Panc1 (cell line): ENCODE measurements at regions not wholly inside any gene's neighbourhood (a gene's known extent, or its start where the extent isn't known, plus 50 kb on each side); places are given as distances from the start of the nearest gene placed in this dataset.

Experiments
- ATAC-seq: fragments of 200-7000 bp; cut with Tn5 transposase; 2 replicates; pipeline ENCODE4 v1.9.1; 2020; ENCODE audit warnings: mild to moderate bottlenecking, moderate library complexity
- BruUV-seq: library from RNA; stranded (reverse); fragments of 400-500 nt; replicated peaks from 2 replicates; lab custom pipeline; 2021; lab: Mats Ljungman, UMichigan
- CTCF ChIA-PET: fragments of 300-600 bp; sonication (Branson Sonifier 250); formaldehyde crosslinking; loops from one replicate; lab custom pipeline; 2022; ENCODE audit warnings: antibody characterized with exemption; lab: Charles Lee
- POLR2A ChIA-PET: fragments of 300-600 bp; sonication (Branson Sonifier 250); formaldehyde crosslinking; loops from one replicate; lab custom pipeline; 2022; ENCODE audit warnings: antibody characterized with exemption; lab: Charles Lee
- DNase-seq: peaks from one replicate; pipeline ENCODE4 v3.0.0-alpha.2; 2010; ENCODE audit warnings: low read depth, low spot score
- H3K27ac ChIP-seq: 2 replicates; pipeline ENCODE4 v1.5.1; 2011; ENCODE audit warnings: mild to moderate bottlenecking, low read length, inconsistent platforms
- H3K27me3 ChIP-seq: fragments of 200-500 bp; sonication (Bioruptor generic); 2 replicates; pipeline ENCODE4 v1.6.0; 2014; ENCODE audit warnings: low read length, inconsistent platforms; ENCODE audit not compliant: control insufficient read depth, insufficient read depth
- H3K36me3 ChIP-seq: fragments of 200-500 bp; sonication (Bioruptor generic); 2 replicates; pipeline ENCODE4 v1.5.1; 2014; ENCODE audit warnings: inconsistent platforms, mild to moderate bottlenecking, low read length, moderate library complexity; ENCODE audit not compliant: control insufficient read depth, insufficient read depth
- H3K4me1 ChIP-seq: 2 replicates; pipeline ENCODE4 v1.5.1; 2011; ENCODE audit warnings: inconsistent platforms, mild to moderate bottlenecking, low read length, moderate library complexity; ENCODE audit not compliant: control insufficient read depth, insufficient read depth
- H3K4me3 ChIP-seq, 2 experiments: 2 replicates each; pipeline ENCODE4 v1.5.1; 2011 to 2012; ENCODE audit warnings: low read depth in 2 of 2, low read length in 2 of 2, mild to moderate bottlenecking in 2 of 2, inconsistent platforms in 1 of 2, moderate library complexity in 1 of 2
- H3K9me3 ChIP-seq: fragments of 200-500 bp; sonication (Bioruptor generic); 2 replicates; pipeline ENCODE4 v1.5.1; 2014; ENCODE audit warnings: low read depth, mild to moderate bottlenecking, inconsistent platforms, low read length, moderate library complexity; ENCODE audit not compliant: control insufficient read depth, insufficient read depth
- CTCF ChIP-seq: fragments of 450-650 bp; IDR thresholded peaks from 2 replicates; pipeline ENCODE4 v1.5.1; 2017; ENCODE audit warnings: mild to moderate bottlenecking
- POLR2AphosphoS5 ChIP-seq: IDR thresholded peaks from 2 replicates; pipeline ENCODE4 v1.6.1; 2012; ENCODE audit warnings: mild to moderate bottlenecking, low read depth, low read length, moderate library complexity
- REST ChIP-seq, 2 experiments: IDR thresholded peaks; 2 replicates each; pipeline ENCODE4 v1.6.1; 2011 to 2012; ENCODE audit warnings: low read depth in 2 of 2, control low read depth in 1 of 2, low read length in 1 of 2, mild to moderate bottlenecking in 1 of 2, moderate library complexity in 1 of 2; ENCODE audit not compliant: insufficient read depth in 1 of 2
- SIN3A ChIP-seq: IDR thresholded peaks from 2 replicates; pipeline ENCODE4 v1.6.1; 2012; ENCODE audit warnings: low read depth, mild to moderate bottlenecking, low read length, moderate library complexity, borderline replicate concordance; ENCODE audit not compliant: insufficient read depth
- TCF7L2 ChIP-seq: IDR thresholded peaks from 2 replicates; pipeline ENCODE4 v1.6.1; 2011; ENCODE audit warnings: mild to moderate bottlenecking, low read depth, low read length, inconsistent platforms
- in situ Hi-C: cut with HindIII; loops from 2 replicates; pipeline ENCODE4 v1.10.0; 2016; ENCODE audit warnings: low sequenced_read_pairs, low pct_unique_long_range_greater_than_20kb
- intact Hi-C: fragments of 100-400 bp; cut with micrococcal nuclease; formaldehyde crosslinking; loops from one replicate; pipeline ENCODE4 v1.10.0; 2022; ENCODE audit not compliant: unreplicated experiment

- no TSS peak for BruUV-seq
- no peaks in the 10 kb centered on the region for H3K36me3 ChIP-seq
- ChIA-PET CTCF (interaction anchor here (0.6 kb wide), 1 partner anchor 1515 kb away, joined by 3 read pairs; no protein-coding TSS in a partner anchor), POLR2A (no interaction called here)
- no peak overlapping the region for H3K27ac ChIP-seq
- in situ Hi-C loops (no loop called here), intact Hi-C loops (no loop called here)
- H3K4me3 ChIP-seq, result no peak overlapping the region
- H3K27me3 ChIP-seq, result no peaks in the 10 kb centered on the region
- no peaks in the 10 kb centered on the region for H3K9me3 ChIP-seq
- TF ChIP-seq CTCF, result no peak
- TF ChIP-seq POLR2AphosphoS5, result no peak
- no peak for TF ChIP-seq SIN3A
- TF ChIP-seq TCF7L2, result no peak
- no peak for TF ChIP-seq REST (IDR thresholded peaks at IDR 0.05; ENCODE audit: insufficient read depth in 1 of 2, low read depth in 2 of 2, low read length in 1 of 2)
- ATAC-seq, result no peak
- no peaks in the 10 kb centered on the region for H3K4me1 ChIP-seq
- no peak for DNase-seq
Measured at GRCh38 chr10:10772874-10773508, 244.7 kb upstream of the CELF2 start.

GRCh38 chr10:10774416-10774815 lies 243.3 kb upstream of the CELF2 start:
- TF ChIP-seq POLR2AphosphoS5, result no peak
- TF ChIP-seq TCF7L2, result no peak
- TF ChIP-seq CTCF, result no peak
- no peak for TF ChIP-seq SIN3A
- TF ChIP-seq REST (IDR thresholded peaks at IDR 0.05; ENCODE audit: insufficient read depth in 1 of 2, low read depth in 2 of 2, low read length in 1 of 2), result no peak
- intact Hi-C loops, result no loop called here

More at GRCh38 chr10:10774416-10774815, 243.3 kb upstream of the CELF2 start:
- no peak overlapping the region for H3K27ac ChIP-seq
- H3K36me3 ChIP-seq, result no peaks in the 10 kb centered on the region
- ATAC-seq (no peak), DNase-seq (no peak)
- ChIA-PET POLR2A (no interaction called here), CTCF (no interaction called here)
- BruUV-seq, result no TSS peak
- in situ Hi-C loops, result no loop called here
- no peaks in the 10 kb centered on the region for H3K9me3 ChIP-seq
- H3K4me1 ChIP-seq, result no peaks in the 10 kb centered on the region
- no peak overlapping the region for H3K4me3 ChIP-seq
- no peaks in the 10 kb centered on the region for H3K27me3 ChIP-seq
